OCI-LY1 (cell line): ENCODE measurements at regions not wholly inside any gene's neighbourhood (a gene's known extent, or its start where the extent isn't known, plus 50 kb on each side); places are given as distances from the start of the nearest gene placed in this dataset.

Source experiments
- H2AFZ ChIP-seq: fragments of 200-600 bp; sonication (generic), shearing (Covaris generic); 2 replicates; pipeline ENCODE4 v1.6.0; 2014; ENCODE audit warnings: antibody characterized with exemption, mild to moderate bottlenecking, low read length
- H3F3A ChIP-seq: fragments of 200-600 bp; sonication (generic), shearing (Covaris generic); 2 replicates; pipeline ENCODE4 v1.6.0; 2014; ENCODE audit warnings: mild to moderate bottlenecking, antibody characterized with exemption, low read length, moderate library complexity; ENCODE audit not compliant: insufficient read depth
- H3K27ac ChIP-seq: fragments of 200-600 bp; sonication (generic); 2 replicates; pipeline ENCODE4 v1.5.1; 2014; ENCODE audit warnings: low read length, mixed run types, mild to moderate bottlenecking, low read depth; ENCODE audit not compliant: poor library complexity, severe bottlenecking
- H3K27me3 ChIP-seq: fragments of 200-600 bp; sonication (generic); 2 replicates; pipeline ENCODE4 v1.6.0; 2014; ENCODE audit warnings: antibody characterized with exemption, mild to moderate bottlenecking, low read length, moderate library complexity; ENCODE audit not compliant: insufficient read depth
- H3K36me3 ChIP-seq: fragments of 200-600 bp; sonication (generic); 2 replicates; pipeline ENCODE4 v1.6.1; 2014; ENCODE audit warnings: mild to moderate bottlenecking, antibody characterized with exemption, low read length, moderate library complexity, mixed read lengths; ENCODE audit not compliant: insufficient read depth
- H3K4me1 ChIP-seq: fragments of 200-600 bp; sonication (generic); 2 replicates; pipeline ENCODE4 v1.5.1; 2014; ENCODE audit warnings: mild to moderate bottlenecking, low read length, moderate library complexity; ENCODE audit not compliant: insufficient read depth, severe bottlenecking
- H3K4me2 ChIP-seq: fragments of 200-600 bp; sonication (generic), shearing (Covaris generic); 2 replicates; pipeline ENCODE4 v1.6.1; 2014; ENCODE audit warnings: low read length
- H3K4me3 ChIP-seq: fragments of 200-600 bp; sonication (generic); 2 replicates; pipeline ENCODE4 v1.5.1; 2014; ENCODE audit warnings: low read length, low read depth, mild to moderate bottlenecking, mixed read lengths; ENCODE audit not compliant: poor library complexity, severe bottlenecking
- H3K79me2 ChIP-seq: fragments of 200-600 bp; shearing (Covaris generic); 2 replicates; pipeline ENCODE4 v1.6.1; 2016; ENCODE audit warnings: mixed run types, low read length, mixed read lengths; ENCODE audit not compliant: insufficient read depth
- H3K9ac ChIP-seq: fragments of 200-600 bp; sonication (generic), shearing (Covaris generic); 2 replicates; pipeline ENCODE4 v1.6.1; 2014; ENCODE audit warnings: mild to moderate bottlenecking, low read length, mixed read lengths
- H3K9me2 ChIP-seq: fragments of 200-600 bp; sonication (generic), shearing (Covaris generic); 2 replicates; pipeline ENCODE4 v1.6.1; 2014; ENCODE audit warnings: low read depth, mild to moderate bottlenecking, low read length, mixed read lengths
- H3K9me3 ChIP-seq: fragments of 200-600 bp; shearing (Covaris generic); 2 replicates; pipeline ENCODE4 v1.6.1; 2014; ENCODE audit warnings: low read length, mixed read lengths
- H4K20me1 ChIP-seq: fragments of 200-600 bp; sonication (generic), shearing (Covaris generic); 2 replicates; pipeline ENCODE4 v1.6.0; 2016; ENCODE audit warnings: mild to moderate bottlenecking, low read length; ENCODE audit not compliant: insufficient read depth
- CTCF ChIP-seq: fragments of 200-600 bp; sonication (generic), shearing (Covaris generic); IDR thresholded peaks from 2 replicates; pipeline ENCODE4 v1.5.1; 2017; ENCODE audit warnings: mild to moderate bottlenecking, antibody characterized with exemption, low read length, moderate library complexity, mixed read lengths
- EZH2 ChIP-seq: fragments of 200-600 bp; sonication (generic), shearing (Covaris generic); IDR thresholded peaks from 2 replicates; pipeline ENCODE4 v1.8.0; 2017; ENCODE audit warnings: borderline replicate concordance, mixed run types, mild to moderate bottlenecking, antibody characterized with exemption, low read length, moderate library complexity, mixed read lengths

GRCh38 chr14:95419569-95419968 lies 96.9 kb downstream of the SYNE3 start:
- no peaks in the 10 kb centered on the region for H3K9me2 ChIP-seq
- H3K36me3 ChIP-seq: no peaks in the 10 kb centered on the region; the same call in 1 of the 2 replicates
- H3K79me2 ChIP-seq: no peaks in the 10 kb centered on the region
- no peak overlapping the region for H3K4me3 ChIP-seq
- no peak for TF ChIP-seq CTCF
- no peak for TF ChIP-seq EZH2
- no peaks in the 10 kb centered on the region for H3K9me3 ChIP-seq
- no peak overlapping the region for H3K9ac ChIP-seq
- no peaks in the 10 kb centered on the region for H3K27me3 ChIP-seq
- H2AFZ ChIP-seq: no peak overlapping the region
- H3F3A ChIP-seq: no peaks in the 10 kb centered on the region
- H3K4me2 ChIP-seq: no peak overlapping the region
- H4K20me1 ChIP-seq: no peaks in the 10 kb centered on the region
- H3K4me1 ChIP-seq: no peaks in the 10 kb centered on the region
- no peak overlapping the region for H3K27ac ChIP-seq

- TF ChIP-seq EZH2 (no peak), CTCF (no peak)
- H3K36me3 ChIP-seq: no peaks in the 10 kb centered on the region; the same call in 1 of the 2 replicates
- H3K4me1 ChIP-seq: no peaks in the 10 kb centered on the region
- H3K27me3 ChIP-seq: no peaks in the 10 kb centered on the region
- no peaks in the 10 kb centered on the region for H3K9me2 ChIP-seq
- no peaks in the 10 kb centered on the region for H3F3A ChIP-seq
- H4K20me1 ChIP-seq: no peaks in the 10 kb centered on the region
- H3K9me3 ChIP-seq: no peaks in the 10 kb centered on the region
- H2AFZ ChIP-seq: no peak overlapping the region
- no peak overlapping the region for H3K4me2 ChIP-seq
- no peak overlapping the region for H3K9ac ChIP-seq
- H3K4me3 ChIP-seq: no peak overlapping the region
- no peak overlapping the region for H3K27ac ChIP-seq
- no peaks in the 10 kb centered on the region for H3K79me2 ChIP-seq
These were observed 97.6 kb downstream of the SYNE3 start for GRCh38 chr14:95418858-95419257.

- Histone ChIP-seq H2AFZ (no peak overlapping the region), H3K36me3 (no peaks in the 10 kb centered on the region; the same call in 1 of the 2 replicates), H3K9me2 (no peaks in the 10 kb centered on the region), H3K27ac (no peak overlapping the region), H3F3A (no peaks in the 10 kb centered on the region), H3K4me2 (no peak overlapping the region), H3K9me3 (no peaks in the 10 kb centered on the region), H3K79me2 (no peaks in the 10 kb centered on the region), H4K20me1 (no peaks in the 10 kb centered on the region), H3K27me3 (no peaks in the 10 kb centered on the region), H3K4me3 (no peak overlapping the region), H3K9ac (no peak overlapping the region), H3K4me1 (no peaks in the 10 kb centered on the region)
- TF ChIP-seq CTCF (no peak), EZH2 (no peak)
These were observed 97.8 kb upstream of the CLMN start for GRCh38 chr14:95417492-95417891.
